HG02678 (cell line): ENCODE measurements at regions not wholly inside any gene's neighbourhood (a gene's known extent, or its start where the extent isn't known, plus 50 kb on each side); places are given as distances from the start of the nearest gene placed in this dataset.
"Not testable (repeated sequence)": the region's sequence is repeated elsewhere in the genome, so short reads cannot be mapped to it uniquely, and the experiment has no call there.

Experiments used
- ATAC-seq: cut with Tn5 transposase; IDR thresholded peaks from one replicate; pipeline ENCODE4 v1.9.1; 2021; ENCODE audit warnings: mild to moderate bottlenecking, moderate library complexity; ENCODE audit not compliant: unreplicated experiment

DNA sequence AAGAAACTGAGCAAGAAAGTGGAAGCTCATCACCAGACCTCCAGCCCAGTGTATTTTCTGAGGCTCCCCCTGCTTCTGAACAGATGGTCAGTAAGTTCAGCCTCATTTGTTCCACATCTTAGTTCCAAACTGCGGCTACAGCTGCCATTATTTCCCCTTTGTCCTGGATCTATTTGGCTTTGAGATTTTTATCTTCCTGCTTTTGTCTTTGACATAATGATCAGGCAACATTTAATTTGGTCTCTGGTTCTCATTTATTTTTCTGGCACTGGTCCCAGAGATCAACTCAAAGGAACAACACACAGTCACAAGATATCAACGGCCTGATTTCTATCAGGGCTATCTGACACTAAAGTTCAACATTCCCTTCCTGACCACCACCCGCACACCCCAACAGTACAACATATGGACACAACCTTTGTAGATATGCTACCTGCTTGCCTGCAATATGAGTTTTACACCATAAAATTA lies 137.5 kb downstream of the FAM76B start:
- ATAC-seq, result no peak

DNA sequence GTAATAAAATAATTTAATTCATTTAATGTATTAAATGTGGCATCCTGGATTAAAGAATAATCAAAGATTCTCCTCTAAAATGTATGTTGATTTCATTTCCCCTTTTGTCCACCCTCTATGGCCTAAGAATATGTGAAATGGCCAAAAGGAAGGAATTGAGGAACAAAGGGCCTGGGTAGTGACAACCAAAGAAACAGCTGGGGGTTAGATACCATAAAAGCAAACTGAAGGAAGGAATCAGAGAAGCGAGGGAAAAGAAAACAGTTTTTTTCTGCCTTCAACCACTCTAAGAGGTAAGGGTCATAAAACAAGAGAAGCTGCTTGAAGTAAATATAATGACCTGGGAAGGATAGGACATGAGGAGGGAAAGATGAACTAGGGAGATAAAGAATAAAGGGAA lies 139.3 kb downstream of the FAM76B start:
- ATAC-seq, result no peak

DNA sequence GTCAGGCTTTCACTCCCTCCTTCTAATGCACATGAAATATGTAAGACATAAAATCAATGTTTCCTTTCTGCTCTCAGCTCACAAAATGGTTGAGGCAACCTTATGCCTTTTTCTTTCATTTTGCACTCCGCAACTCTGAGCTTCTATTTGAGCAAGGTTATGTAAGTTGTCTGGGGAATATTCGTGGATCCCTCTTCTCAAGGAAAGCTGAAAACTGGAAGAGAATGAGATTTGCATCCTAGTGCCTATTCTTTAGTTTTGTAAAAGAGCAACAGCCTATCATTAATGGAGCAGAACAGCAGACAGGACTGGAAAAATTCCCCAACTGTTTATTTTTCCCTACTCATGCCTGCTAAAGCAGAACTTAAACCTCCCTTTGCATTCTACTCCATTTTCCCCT lies 141.7 kb downstream of the FAM76B start:
- no peak for ATAC-seq

DNA sequence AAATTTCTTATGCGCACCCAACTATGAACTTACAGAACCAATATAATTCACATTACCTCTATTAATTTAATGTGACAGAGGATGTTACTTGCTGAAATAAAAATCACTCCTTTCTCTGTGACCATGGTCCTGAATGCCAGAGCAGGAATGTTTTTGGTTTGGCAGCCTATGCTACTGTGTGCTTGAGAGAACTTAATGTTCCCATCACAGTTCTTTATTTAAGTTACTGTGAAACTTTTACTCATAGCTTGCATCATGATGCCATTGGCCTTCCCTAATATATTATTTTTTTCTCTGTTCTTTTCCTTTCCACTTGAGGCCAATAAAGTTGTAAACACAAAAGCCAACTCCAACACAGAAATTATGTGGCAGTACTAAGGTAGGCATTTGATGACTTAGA lies 142.2 kb downstream of the FAM76B start:
- no peak for ATAC-seq

DNA sequence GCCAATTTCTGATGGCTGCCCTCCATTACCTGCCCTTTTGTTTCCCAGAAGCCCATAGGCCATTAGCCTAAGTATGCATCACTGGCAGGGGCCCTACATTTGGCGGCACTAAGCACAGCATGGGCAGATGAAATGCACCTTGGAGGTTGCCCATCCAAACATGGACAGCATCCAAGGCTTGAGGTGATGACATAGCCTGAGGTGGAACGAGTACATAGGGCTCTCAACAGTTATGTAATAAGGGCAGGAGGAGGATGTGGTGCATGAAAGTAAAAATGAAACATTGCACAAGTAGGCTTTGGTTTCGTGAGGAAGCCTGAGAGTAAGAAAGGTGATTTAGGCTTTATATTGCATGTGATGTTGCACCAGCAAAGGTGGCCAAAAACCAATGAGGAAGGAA lies 148.1 kb downstream of the FAM76B start:
- ATAC-seq, result peak; percentile 100

DNA sequence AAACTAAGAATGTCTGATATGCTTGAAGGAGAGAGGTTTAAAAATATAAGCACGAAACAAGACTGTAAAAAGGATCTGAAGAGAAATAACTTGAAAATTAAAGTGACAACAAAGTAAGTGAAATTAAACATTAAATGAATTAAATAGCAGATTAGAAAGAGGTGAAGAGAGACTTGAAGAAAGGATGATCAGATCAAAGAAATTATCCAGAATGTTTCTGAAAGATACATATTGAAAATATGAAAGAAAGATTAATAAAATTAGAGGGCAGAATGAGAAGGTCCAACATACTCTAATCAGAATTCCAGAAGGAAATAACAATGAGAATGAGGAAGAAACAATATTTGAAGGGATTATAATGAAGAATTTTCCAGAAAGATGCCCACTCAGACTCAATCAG lies 151.1 kb downstream of the FAM76B start:
- no peak for ATAC-seq

DNA sequence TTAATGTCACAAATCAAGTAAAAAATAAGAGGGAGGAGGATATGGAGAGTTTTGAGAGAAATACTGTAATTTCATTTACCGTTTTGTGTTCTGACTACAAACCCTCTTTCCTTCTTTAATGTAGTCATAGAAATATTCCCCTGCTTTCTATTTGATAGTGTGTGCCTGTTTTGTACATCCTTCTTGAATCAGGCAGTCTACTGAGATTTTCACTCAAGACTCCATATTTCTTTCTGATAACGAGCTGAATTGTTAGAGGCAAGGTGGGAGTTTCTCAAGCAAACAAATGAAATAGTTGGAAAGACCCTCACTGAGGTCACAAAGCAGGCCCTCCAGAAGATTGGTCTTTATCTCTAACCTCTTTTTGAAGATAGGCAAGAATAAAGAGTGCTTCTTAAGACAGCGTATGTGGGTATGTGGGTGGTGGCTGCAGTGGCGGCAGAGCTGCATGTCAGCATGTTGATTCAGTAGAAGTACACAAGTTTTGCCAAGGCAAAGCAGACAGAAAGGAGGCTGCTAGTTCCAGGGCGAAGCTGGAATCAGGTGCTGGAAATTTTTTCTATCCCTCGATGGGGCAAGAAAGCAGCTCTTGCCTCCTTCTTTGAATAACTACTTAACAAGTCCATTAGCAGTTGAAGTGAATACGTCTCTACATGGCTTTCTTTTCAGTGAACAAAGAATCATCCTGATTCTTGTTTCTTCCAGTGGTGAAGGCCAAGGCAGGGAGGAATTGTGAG lies 164.2 kb downstream of the FAM76B start:
- no peak for ATAC-seq

DNA sequence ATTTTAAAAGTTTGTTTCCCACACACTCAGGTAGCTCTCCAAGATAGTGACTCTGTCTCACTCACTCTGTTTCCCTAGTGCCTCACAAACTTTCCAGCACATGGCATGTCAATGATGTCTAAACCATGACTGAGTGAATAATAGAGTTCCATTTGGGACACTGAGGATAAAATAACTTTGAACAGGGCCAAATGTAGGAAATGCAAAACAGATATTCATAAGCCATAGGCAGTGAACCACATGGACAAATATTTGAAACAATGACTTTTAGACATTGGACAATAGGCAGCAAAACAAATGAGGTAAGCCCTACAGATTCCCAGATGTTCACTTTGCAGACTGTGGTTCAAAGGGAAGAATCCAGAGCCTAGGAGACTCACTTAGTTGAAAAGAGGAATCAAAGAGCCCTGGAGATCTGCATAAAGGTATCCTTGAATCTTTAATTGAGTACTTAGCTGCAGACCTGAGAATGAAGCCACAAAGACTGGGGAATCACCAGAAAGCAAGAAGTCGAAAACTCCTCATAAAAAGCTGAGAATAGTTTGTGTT lies 173.3 kb downstream of the FAM76B start:
- ATAC-seq, result no peak

DNA sequence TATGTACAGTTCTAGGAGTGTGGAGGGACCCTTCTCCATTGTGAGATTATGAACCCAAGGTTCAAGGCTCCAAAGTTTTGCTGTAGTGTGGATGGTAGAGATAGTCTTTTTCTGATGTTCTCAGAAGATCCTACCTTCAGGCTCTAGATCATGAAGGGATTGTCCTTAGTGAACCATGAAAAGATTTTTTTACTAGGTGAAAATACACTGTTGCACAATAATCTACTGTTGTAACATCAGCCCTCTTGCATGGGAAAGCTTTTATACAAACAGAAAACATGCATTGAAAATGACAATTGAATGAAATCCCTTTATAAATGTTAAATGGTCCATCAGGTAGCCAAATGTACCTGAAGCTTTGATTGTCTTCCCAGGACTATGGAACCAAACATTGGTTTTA lies 177.8 kb downstream of the FAM76B start:
- no peak for ATAC-seq

DNA sequence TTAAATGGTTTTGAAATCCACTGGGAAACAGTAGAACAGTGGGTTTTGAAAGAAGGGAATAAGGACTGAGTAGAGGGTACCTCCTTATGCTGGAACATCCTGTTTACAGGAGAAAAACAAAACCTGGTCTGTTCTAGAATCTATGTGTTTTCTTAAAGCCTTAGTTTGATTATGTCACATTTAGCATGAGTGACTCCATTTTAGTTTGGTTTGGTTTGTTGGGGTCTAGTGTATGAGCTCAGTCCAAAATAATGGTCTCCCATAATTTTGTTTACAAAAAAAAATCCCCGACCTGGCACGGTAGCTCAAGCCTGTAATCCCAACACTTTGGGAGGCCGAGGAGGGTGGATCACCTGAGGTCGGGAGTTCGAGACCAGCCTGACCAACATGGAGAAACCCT lies 179.4 kb downstream of the FAM76B start:
- ATAC-seq, result not testable (repeated sequence)

DNA sequence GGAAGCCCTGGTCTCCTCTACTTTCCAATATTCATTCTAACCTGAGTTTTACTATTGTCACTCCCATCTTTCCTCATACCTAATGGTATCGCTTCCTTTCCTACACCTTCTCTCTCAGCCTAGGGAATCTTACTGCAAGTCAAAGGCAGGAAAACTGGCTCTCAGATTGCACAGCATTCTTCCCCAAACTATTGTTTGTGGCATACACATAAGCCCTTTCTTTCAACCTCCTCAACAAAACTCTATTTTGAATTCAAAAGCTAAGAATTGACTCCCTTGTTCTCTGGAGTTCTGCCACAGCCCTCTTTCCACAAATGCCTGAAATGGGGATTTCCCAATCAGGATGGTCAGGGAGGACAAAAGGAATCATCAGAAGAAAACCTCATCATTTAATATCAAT lies 181.5 kb downstream of the FAM76B start:
- no peak for ATAC-seq

DNA sequence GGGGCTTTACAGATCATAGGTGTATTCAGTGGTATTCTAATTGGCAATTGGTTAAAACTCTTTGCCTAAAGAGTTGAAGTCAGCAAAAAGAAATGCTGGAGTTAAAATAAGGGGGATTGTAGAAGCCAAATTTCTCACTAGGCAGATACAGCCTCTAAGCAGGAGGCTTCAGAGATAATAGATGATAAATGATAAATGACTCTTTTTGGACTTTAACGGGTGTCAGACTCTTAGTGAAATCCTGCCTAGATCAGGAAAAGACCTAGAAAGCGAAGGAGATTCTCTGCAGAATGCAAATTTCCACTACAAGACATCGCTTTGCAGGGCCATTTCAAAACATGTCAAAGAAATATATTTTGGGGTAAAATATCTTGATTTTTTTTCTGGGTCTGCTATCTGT lies 182.8 kb downstream of the FAM76B start:
- no peak for ATAC-seq

DNA sequence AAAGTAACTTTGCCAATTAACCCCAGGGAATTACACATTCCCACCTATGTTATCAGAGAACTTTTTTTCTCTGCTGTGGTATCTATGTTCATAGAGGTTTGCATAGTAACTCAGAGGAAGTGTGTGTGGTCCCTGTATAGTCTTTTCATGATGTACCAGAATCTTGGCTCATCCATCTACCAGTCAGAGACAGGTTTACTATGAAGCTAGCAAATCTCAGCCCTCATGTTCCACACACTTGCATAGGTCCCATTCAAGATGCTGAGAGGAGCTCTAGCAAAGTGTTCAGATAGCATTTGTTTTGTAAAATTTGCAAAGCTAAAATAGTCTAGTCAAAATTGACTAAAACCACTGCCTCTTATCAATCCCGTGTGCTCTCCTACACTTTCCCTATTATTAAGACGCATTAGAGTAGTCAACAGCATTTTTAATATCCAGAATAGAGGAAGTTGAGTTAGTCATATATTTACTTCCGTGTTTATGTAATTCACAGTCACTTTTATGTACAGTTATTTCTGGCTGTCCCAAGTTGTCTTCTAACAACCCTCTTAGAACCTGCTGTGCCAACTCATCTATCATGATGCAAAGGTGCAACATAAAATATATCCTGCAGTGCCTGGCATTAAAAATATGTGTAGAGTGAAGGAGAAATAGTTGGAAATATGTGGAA lies 184.2 kb downstream of the FAM76B start:
- ATAC-seq, result no peak

DNA sequence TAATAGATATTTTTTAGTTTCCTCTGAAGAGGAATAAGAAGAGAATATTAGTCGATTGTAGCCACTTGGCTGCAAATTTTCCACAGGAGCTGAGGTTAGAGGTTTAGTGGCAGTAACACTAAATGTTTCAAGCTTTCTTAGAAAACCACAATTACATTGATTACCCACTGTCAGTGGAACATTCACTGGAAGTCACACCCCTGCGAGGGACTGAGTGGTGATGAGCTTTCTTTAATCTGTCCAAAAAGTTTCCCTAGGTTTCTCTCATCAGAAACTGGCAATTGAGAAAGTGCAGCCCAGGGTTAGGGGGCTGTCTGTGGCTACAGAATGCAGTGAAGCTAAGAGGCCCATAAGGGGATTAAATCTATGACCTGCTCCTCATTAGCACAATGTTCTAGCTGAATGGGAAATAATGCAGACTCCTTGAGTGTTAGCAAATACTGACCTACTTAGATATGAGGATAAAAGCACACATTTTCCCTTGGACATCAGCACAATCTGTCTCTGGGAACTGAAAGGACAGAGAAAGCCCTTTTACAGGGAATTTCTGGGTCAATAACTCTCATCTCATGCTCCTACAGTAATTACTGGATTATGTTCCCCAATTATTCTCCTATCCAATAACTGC lies 189.5 kb downstream of the FAM76B start:
- ATAC-seq, result no peak

DNA sequence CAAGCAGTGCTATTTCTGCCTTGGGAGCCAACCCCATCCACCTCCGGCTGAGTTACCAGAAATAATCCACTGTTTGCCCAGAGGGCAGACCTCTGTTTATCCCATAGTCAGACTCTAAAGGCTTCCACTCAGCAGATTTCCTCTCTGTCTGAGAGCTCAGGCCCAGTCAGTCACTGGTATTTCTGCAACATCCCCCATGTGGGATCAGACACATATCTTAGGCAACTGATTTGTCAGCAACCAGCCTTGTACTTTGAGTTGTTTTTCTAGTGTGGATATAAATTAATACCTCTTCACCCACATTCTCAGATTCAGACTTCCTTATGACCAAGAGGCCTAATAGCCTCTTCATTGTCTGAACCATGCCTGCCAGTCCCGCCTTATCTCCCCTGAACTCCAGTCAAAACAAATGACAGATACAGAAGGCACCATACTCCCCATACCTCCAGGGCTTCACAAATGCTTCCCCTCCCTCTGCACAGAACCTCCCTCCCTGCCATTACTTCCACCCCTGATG lies 193.6 kb downstream of the FAM76B start:
- ATAC-seq, result no peak

DNA sequence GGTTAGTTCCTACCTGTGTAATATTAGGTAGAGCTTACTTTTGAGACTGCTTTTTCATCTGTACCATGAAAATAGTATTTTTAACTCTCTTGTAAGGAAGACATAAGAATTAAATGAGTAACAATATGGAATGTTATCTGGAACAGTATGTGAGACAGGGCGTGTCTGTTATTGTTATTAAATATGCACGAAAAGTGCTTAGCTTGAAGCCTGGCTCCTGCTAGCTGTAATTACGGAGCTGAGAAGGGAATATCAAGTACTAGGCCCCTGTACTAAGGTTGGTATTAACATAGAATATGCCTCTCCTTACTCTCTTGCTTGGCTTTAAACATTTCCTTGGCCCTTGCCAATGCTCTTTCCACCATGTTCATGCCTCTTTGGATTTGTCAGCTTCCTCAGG lies 194.0 kb downstream of the FAM76B start:
- no peak for ATAC-seq

DNA sequence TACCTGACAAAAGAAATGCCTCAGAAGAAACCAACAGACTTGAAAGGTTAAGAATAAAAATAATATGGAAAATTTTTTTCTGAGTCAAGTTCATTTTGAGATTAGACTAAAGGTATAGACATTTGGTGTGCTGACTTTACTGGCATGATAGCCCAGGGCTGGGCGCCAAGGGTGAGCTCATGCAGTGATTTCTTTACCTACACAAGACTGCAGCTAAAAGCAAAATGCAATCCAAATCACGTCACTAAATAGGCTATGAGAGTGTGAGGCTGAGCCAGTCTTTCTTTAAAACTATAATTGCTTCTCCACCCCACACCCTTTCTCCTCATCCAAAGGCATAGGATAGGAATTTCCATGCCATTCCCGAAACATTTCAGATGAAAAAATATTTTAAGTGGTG lies 196.5 kb downstream of the FAM76B start:
- ATAC-seq, result no peak

DNA sequence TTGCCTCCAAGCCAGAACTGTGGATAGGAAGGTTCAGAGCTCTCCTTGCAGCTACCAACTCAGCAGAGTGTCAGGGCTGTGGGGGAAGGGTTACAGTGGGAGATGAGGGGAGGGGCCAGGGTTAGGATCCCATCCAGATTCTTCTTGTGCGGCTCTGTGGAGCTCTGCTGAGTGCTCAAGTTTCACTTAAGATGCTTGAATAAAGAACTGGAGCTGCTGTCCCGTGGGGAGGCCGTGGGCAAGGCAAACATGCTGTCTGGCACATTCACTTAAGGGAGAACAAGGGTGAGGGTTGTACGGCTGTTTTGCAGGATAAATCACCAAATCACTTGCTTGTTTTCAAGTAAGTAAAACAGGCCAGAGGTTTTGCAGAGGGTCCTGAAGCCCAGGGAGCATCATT lies 197.1 kb downstream of the FAM76B start:
- ATAC-seq, result no peak

DNA sequence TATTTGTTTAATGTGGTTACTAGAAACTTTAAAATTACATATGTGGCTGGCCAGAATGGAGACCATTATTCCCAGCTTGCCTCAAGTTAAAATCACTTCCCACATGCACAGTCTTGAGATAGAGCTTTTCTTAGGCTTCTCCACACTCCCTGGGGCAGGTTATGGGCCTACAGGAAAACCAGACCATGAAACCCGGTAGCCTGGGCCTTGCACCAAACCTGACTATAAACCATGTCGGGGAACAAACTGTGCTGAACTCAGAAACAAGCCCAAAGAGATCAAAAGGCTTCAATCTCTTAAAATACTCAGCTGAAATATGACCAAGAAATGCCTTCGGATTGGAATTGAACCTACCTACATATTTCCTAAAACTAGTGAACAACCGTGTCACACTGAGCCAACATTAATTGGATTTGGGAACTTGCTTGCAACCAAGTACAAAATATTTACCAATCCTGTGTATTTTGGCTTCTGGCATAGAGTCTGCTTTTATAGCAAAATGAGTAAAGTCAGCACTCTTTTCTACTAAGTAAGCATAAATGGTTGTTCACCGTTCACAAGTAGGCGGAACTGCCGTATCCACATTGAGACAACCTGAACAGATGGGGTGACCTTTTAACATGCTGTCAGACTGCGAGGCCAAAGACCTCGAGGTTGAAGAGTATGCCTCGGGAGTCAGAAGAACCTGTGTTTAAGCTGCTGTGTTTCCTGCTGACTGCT lies 199.5 kb downstream of the FAM76B start:
- no peak for ATAC-seq

DNA sequence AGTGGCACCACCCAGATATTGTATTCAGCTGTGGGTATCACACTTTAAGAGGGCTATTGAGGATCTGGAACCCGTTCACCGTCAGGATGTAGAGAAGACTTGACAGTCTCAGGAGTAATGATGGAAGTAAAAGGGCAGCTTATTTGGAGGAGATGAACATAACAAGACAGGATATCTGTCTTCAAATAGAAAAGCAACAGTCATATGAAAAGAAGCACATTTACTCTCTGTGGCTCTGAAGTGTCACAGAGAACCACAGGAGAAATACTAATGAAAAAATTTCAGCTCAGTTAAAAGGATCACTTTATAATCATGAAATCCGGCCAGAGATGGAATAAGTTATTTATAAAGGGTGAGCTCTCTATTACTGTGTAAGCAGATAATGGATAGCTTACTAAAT lies 200.8 kb downstream of the FAM76B start:
- no peak for ATAC-seq

DNA sequence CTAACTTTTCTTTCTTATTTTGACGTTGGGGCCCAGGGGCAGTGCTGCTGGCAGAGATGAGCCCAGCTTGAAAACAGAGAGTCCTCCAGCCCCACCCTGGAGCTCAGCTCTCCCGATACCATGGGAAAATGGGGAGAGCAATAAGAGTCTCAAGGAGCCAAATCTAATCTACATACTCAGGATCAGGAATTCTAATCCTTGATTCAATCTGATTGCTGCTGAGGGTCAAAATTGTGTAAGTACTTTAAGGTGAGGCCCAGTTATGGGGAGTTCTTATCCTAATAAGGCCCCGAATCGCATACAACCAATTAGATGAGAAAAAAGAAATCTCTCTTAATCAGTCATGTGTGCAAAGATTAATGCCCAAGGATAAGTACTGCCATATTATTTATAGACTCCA lies 202.9 kb downstream of the FAM76B start:
- no peak for ATAC-seq
